LNCAP (cell line): ENCODE measurements at regions not wholly inside any gene's neighbourhood (a gene's known extent, or its start where the extent isn't known, plus 50 kb on each side); places are given as distances from the start of the nearest gene placed in this dataset.

Experiments
- CTCF ChIP-seq: fragments of 450-650 bp; IDR thresholded peaks from 2 replicates; pipeline ENCODE4 v1.5.1; 2017; ENCODE audit warnings: mild to moderate bottlenecking

GRCh38 chr6:170164271-170164900, 126.5 kb downstream of the DLL1 start:
- TF ChIP-seq CTCF: no peak

GRCh38 chr6:170163405-170164170, 127.3 kb downstream of the DLL1 start:
- TF ChIP-seq CTCF: no peak

- no peak for TF ChIP-seq CTCF
Measured at GRCh38 chr6:170162775-170163404, 128.0 kb downstream of the DLL1 start.

GRCh38 chr6:170162011-170162774, 128.7 kb downstream of the DLL1 start:
- TF ChIP-seq CTCF: no peak

DNA sequence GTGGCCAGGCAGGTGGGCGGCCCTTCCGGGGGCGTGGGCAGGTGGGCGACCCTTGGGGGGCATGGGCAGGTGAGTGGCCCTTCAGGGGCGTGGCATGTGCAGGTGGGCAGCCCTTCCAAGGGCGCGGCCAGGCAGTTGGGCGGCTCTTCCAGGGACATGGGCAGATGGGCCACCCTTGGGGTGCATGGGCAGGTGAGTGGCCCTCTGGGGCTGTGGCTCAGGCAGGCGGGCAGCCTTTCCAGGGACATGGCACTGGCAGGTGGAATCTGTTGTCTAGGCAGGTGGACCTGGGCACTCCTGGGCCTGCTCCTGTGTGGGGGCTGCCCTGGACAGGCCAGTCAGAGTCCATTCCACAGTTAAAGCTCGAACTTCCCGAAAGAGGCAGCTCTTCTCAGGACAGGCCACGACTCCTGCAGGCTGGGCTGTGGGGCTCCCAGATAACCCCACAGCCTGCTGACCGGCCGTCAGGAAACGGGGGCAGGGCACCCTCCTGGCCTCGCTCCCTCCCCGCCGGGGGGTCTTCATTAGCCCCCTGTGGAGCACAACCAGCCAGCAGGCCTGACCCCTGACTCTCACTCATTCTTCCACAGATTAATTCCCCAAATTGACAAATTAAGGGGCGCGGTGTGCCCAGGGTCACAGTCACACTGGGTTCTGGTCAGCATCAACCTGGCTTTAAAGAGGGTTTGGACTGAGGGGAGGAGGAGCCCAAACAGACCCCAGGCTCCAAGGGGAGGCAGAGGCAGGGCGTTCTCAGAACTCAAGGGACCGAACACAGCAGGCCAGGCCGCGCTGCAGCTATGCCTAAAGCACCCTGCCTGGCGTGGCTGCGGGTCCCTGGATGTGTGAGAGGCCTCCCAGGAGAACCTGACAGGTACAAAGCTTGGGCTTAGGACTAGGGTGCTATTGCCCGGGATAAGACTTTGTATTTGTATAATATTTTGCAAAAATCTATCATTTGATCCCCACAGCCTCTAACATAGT, 130.0 kb downstream of the DLL1 start:
- TF ChIP-seq CTCF: no peak

- TF ChIP-seq CTCF: no peak
Measured at GRCh38 chr6:170160031-170160627, 130.7 kb downstream of the DLL1 start.
